ENCODE measurements at regions not wholly inside any gene's neighbourhood (a gene's known extent, or its start where the extent isn't known, plus 50 kb on each side); places are given as distances from the start of the nearest gene placed in this dataset.

GRCh38 chr4:136962868-136963267 is 569.4 kb downstream of the PCDH18 start:
- DNase-seq (ENCODE audit: low read depth), result no peak
- TF ChIP-seq CTCF (IDR thresholded peaks at IDR 0.05; ENCODE audit: control insufficient read depth, insufficient read depth, low read depth, low read length, missing control alignments), result no peak
- H3K4me3 ChIP-seq (ENCODE audit: control insufficient read depth, low read depth, low read length), result no peak overlapping the region

- H3K4me3 ChIP-seq (ENCODE audit: control insufficient read depth, low read depth, low read length), result no peak overlapping the region
- no peak for DNase-seq (ENCODE audit: low read depth)
- TF ChIP-seq CTCF (IDR thresholded peaks at IDR 0.05; ENCODE audit: control insufficient read depth, insufficient read depth, low read depth, low read length, missing control alignments), result no peak
These were observed 585.9 kb downstream of the PCDH18 start for GRCh38 chr4:136946307-136946907.

GRCh38 chr4:136939781-136940180 is 592.5 kb downstream of the PCDH18 start:
- TF ChIP-seq CTCF (IDR thresholded peaks at IDR 0.05; ENCODE audit: control insufficient read depth, insufficient read depth, low read depth, low read length, missing control alignments), result no peak
- DNase-seq (ENCODE audit: low read depth), result no peak
- H3K4me3 ChIP-seq (ENCODE audit: control insufficient read depth, low read depth, low read length), result no peak overlapping the region

- H3K4me3 ChIP-seq (ENCODE audit: control insufficient read depth, low read depth, low read length), result no peak overlapping the region
- TF ChIP-seq CTCF (IDR thresholded peaks at IDR 0.05; ENCODE audit: control insufficient read depth, insufficient read depth, low read depth, low read length, missing control alignments), result no peak
These were observed 596.4 kb downstream of the PCDH18 start for GRCh38 chr4:136935871-136936270.

GRCh38 chr4:136935305-136935704 is 597.0 kb downstream of the PCDH18 start:
- DNase-seq (ENCODE audit: low read depth), result no peak
- H3K4me3 ChIP-seq (ENCODE audit: control insufficient read depth, low read depth, low read length), result no peak overlapping the region
- TF ChIP-seq CTCF (IDR thresholded peaks at IDR 0.05; ENCODE audit: control insufficient read depth, insufficient read depth, low read depth, low read length, missing control alignments), result no peak

More at GRCh38 chr4:136935871-136936270, 596.4 kb downstream of the PCDH18 start:
- DNase-seq (ENCODE audit: low read depth), result no peak

GRCh38 chr4:136934601-136935000 is 597.7 kb downstream of the PCDH18 start:
- DNase-seq (ENCODE audit: low read depth), result no peak
- TF ChIP-seq CTCF (IDR thresholded peaks at IDR 0.05; ENCODE audit: control insufficient read depth, insufficient read depth, low read depth, low read length, missing control alignments), result no peak
- no peak overlapping the region for H3K4me3 ChIP-seq (ENCODE audit: control insufficient read depth, low read depth, low read length)

- no peak for DNase-seq (ENCODE audit: low read depth)
- H3K4me3 ChIP-seq (ENCODE audit: control insufficient read depth, low read depth, low read length), result no peak overlapping the region
- no peak for TF ChIP-seq CTCF (IDR thresholded peaks at IDR 0.05; ENCODE audit: control insufficient read depth, insufficient read depth, low read depth, low read length, missing control alignments)
These were observed 600.5 kb downstream of the PCDH18 start for GRCh38 chr4:136931781-136932180.
